Panc1 (cell line): ENCODE measurements at regions not wholly inside any gene's neighbourhood (a gene's known extent, or its start where the extent isn't known, plus 50 kb on each side); places are given as distances from the start of the nearest gene placed in this dataset.

Experiments used
- CTCF ChIP-seq: fragments of 450-650 bp; IDR thresholded peaks from 2 replicates; pipeline ENCODE4 v1.5.1; 2017; ENCODE audit warnings: mild to moderate bottlenecking
- POLR2AphosphoS5 ChIP-seq: IDR thresholded peaks from 2 replicates; pipeline ENCODE4 v1.6.1; 2012; ENCODE audit warnings: mild to moderate bottlenecking, low read depth, low read length, moderate library complexity

DNA sequence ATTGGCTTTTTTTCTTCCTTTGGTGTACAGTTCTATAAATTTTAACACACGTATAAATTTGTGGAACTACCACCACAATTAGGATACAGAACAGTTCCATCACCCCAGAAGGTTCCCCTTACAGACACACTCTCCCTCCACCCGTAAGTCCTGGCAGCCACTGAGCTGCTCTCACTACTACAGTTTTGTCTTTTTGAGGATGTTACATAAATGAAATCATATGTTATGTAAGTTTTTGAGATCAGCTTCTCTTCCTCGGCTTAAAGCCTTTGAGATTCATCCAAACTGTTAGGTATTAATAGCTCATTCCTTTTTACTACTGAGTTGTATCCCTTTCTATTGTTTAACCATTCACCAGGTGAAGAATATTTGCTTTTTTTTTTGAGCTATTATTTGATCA is 74.3 kb upstream of the SLC24A4 start:
- TF ChIP-seq CTCF: no peak
- TF ChIP-seq POLR2AphosphoS5: no peak
